SU-DHL-6 (cell line): ENCODE measurements at regions not wholly inside any gene's neighbourhood (a gene's known extent, or its start where the extent isn't known, plus 50 kb on each side); places are given as distances from the start of the nearest gene placed in this dataset.
"Not testable (repeated sequence)": the region's sequence is repeated elsewhere in the genome, so short reads cannot be mapped to it uniquely, and the experiment has no call there.

Experiments
- CTCF ChIP-seq: fragments of 200-600 bp; sonication (generic); IDR thresholded peaks from one replicate; pipeline ENCODE4 v1.5.1; 2017; ENCODE audit warnings: antibody characterized with exemption, mild to moderate bottlenecking, low read length, moderate library complexity; ENCODE audit not compliant: insufficient read depth, poor library complexity, severe bottlenecking
- EZH2phosphoT487 ChIP-seq: fragments of 200-600 bp; sonication (generic), shearing (Covaris generic); conservative IDR thresholded peaks from 2 replicates; pipeline ENCODE4 v1.6.1; 2018; ENCODE audit warnings: mild to moderate bottlenecking, antibody characterized with exemption, low read length, moderate library complexity, mixed read lengths

DNA sequence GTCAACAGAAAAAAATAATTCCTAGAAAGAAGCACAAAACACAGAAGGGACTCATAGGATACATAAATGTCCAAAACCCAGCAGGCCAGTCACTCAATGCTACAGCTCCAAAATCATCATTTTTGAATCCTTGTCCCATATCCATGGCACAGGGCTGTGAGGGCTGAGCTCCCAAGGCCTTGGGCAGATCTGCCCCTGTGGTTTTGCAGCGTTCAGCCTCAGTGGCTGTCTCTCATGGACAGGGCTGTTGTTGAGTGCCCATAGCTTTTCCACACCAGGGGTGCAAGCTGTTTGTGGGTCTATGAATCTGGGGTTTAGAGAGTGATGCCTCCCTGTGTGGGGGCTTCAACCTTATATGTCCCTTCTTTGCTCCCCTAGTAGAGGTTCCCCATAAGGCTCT is 243.2 kb downstream of the CWH43 start:
- TF ChIP-seq CTCF, EZH2phosphoT487: not testable (repeated sequence)
